ENCODE measurements at regions not wholly inside any gene's neighbourhood (a gene's known extent, or its start where the extent isn't known, plus 50 kb on each side); places are given as distances from the start of the nearest gene placed in this dataset.

- TF ChIP-seq MYC (IDR thresholded peaks at IDR 0.05; ENCODE audit: borderline replicate concordance, low read length) (no peak), CTCF (IDR thresholded peaks at IDR 0.05) (no peak), SREBF2 (IDR thresholded peaks at IDR 0.05) (no peak), HDAC2 (IDR thresholded peaks at IDR 0.05) (no peak)
Observed at GRCh38 chr15:29539736-29540135, 270.1 kb upstream of the NSMCE3 start.
